ENCODE measurements at regions not wholly inside any gene's neighbourhood (a gene's known extent, or its start where the extent isn't known, plus 50 kb on each side); places are given as distances from the start of the nearest gene placed in this dataset.

DNA sequence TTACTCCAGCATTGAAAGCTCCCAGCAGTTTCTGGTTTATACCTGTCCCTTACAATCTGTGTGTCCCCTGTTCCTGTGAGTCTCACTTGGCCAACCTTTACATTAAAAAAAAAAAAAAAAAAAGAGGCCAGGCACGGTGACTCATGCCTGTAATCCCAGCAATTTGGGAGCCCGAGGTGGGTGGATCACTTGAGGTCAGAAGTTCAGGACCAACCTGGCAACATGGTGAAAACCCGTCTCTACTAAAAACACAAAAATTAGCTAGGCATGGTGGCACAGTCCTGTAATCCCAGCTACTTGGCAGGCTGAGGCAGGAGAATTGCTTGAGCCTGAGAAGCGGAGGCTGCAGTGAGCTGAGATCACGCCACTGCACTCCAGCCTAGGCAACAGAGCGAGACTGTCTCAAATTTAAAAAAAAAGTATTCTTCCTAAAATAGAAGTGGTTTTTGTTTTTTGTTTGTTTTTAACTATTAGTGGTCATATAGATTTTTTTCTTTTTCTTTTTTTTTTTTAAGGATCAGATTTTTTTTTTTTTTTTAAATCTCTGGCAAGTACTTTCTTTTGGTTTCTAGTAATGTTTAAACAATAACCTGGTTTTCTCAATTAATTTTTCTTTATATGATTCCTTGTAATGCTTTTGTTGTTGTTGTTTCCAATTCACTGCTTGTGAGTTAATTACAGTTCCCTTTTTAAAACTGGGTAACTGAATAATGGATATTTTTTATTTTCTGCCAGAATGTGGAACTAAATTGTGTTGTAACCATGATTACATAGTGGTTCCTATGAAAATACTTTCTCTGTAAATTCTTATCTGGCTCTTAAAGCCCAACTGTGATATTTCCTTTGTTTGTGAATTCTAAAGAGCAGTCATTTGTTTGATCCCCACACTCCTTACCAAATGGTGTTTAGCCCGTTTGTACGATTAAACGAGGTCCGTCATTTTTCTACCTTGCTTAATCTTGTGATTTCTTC is 116.8 kb downstream of the CTAGE1 start:
- H3K4me2 ChIP-seq (ENCODE audit: insufficient read depth, low read length, poor library complexity, severe bottlenecking): no peak overlapping the region
- H3K27me3 ChIP-seq (ENCODE audit: control insufficient read depth in 3 of 3, insufficient read depth in 3 of 3, low read depth in 1 of 3, low read length in 3 of 3): no peaks in the 10 kb centered on the region
- H3K4me1 ChIP-seq (ENCODE audit: control insufficient read depth in 2 of 2, insufficient read depth in 1 of 2, low read depth in 1 of 2, low read length in 2 of 2): peaks cover 0 to 2% of the 10 kb centered on the region in 2 donors
- H3K9ac ChIP-seq (ENCODE audit: low read depth, low read length, poor library complexity): no peak overlapping the region
- H2BK5ac ChIP-seq (ENCODE audit: low read length): no peak overlapping the region
- no peak overlapping the region for H3K18ac ChIP-seq (ENCODE audit: low read length)
- no peak overlapping the region for H2AFZ ChIP-seq (ENCODE audit: low read length)
- H3K79me1 ChIP-seq (ENCODE audit: low read depth, low read length): no peaks in the 10 kb centered on the region
- no peak overlapping the region for H2BK120ac ChIP-seq (ENCODE audit: low read depth, low read length)
- no peak overlapping the region for H3K14ac ChIP-seq (ENCODE audit: low read length)
- no peak overlapping the region for H3K4me3 ChIP-seq (ENCODE audit: low read length in 2 of 2)
- H4K8ac ChIP-seq (ENCODE audit: low read depth, low read length): no peak overlapping the region
- DNase-seq (ENCODE audit: low spot score): no peak
- no peak overlapping the region for H4K91ac ChIP-seq (ENCODE audit: low read depth, low read length, poor library complexity)
- H2BK15ac ChIP-seq (ENCODE audit: low read length): no peak overlapping the region
- H2BK12ac ChIP-seq (ENCODE audit: low read length): no peak overlapping the region
- H3K27ac ChIP-seq (replicated peaks; ENCODE audit: low read length): no peak overlapping the region
- no peak overlapping the region for H3K23ac ChIP-seq (ENCODE audit: low read depth, low read length, poor library complexity)
- H3K36me3 ChIP-seq (replicated peaks in 1 of 2; ENCODE audit: control insufficient read depth in 2 of 2, insufficient read depth in 2 of 2, low read length in 2 of 2): no peaks in the 10 kb centered on the region
- no CpG with 5 or more reads among the region's 10 CpGs for WGBS, 2 donors (ENCODE audit: extremely low coverage in 2 of 2, insufficient read length in 2 of 2, insufficient replicate concordance in 1 of 2)
- no peaks in the 10 kb centered on the region for H3K9me3 ChIP-seq (replicated peaks in 1 of 2; ENCODE audit: control insufficient read depth in 2 of 2, insufficient read depth in 1 of 2, low read depth in 1 of 2, low read length in 2 of 2)
- no peak overlapping the region for H2AK5ac ChIP-seq (ENCODE audit: low read depth, low read length)
- H3K4ac ChIP-seq (ENCODE audit: low read length): no peak overlapping the region

DNA sequence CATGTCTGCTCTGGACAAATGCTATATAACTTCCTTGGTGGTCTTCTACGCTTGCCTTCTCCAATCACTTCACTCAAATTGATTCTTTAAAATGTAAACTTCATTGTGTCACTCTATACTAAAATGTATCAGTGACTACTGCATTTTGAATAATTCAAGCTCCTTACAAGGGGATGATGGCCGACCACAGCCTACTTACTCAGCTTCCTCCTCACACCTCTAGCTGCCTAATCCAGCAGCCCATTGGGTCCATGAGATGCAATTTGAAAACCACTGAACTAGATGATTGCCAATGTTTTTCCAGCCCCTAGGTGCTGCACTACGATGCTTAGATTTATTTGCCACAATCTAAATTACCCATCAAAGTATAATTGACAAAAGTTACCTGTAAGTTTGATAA is 120.7 kb downstream of the CTAGE1 start:
- H3K4me1 ChIP-seq (ENCODE audit: control insufficient read depth in 2 of 2, insufficient read depth in 1 of 2, low read depth in 1 of 2, low read length in 2 of 2): peaks cover 0 to 2% of the 10 kb centered on the region in 2 donors
- no peak overlapping the region for H2AFZ ChIP-seq (ENCODE audit: low read length)
- H3K14ac ChIP-seq (ENCODE audit: low read length): no peak overlapping the region
- no peak overlapping the region for H3K4me2 ChIP-seq (ENCODE audit: insufficient read depth, low read length, poor library complexity, severe bottlenecking)
- H2BK15ac ChIP-seq (ENCODE audit: low read length): no peak overlapping the region
- H4K8ac ChIP-seq (ENCODE audit: low read depth, low read length): no peak overlapping the region
- H3K27ac ChIP-seq (replicated peaks; ENCODE audit: low read length): no peak overlapping the region
- H2BK120ac ChIP-seq (ENCODE audit: low read depth, low read length): no peak overlapping the region
- H3K4ac ChIP-seq (ENCODE audit: low read length): no peak overlapping the region
- H3K27me3 ChIP-seq (ENCODE audit: control insufficient read depth in 3 of 3, insufficient read depth in 3 of 3, low read depth in 1 of 3, low read length in 3 of 3): no peaks in the 10 kb centered on the region
- WGBS, 2 donors (ENCODE audit: extremely low coverage in 2 of 2, insufficient read length in 2 of 2, insufficient replicate concordance in 1 of 2): no CpG with 5 or more reads among the region's 3 CpGs
- no peak overlapping the region for H3K23ac ChIP-seq (ENCODE audit: low read depth, low read length, poor library complexity)
- no peak overlapping the region for H3K18ac ChIP-seq (ENCODE audit: low read length)
- DNase-seq (ENCODE audit: low spot score): no peak
- no peaks in the 10 kb centered on the region for H3K9me3 ChIP-seq (replicated peaks in 1 of 2; ENCODE audit: control insufficient read depth in 2 of 2, insufficient read depth in 1 of 2, low read depth in 1 of 2, low read length in 2 of 2)
- no peaks in the 10 kb centered on the region for H3K79me1 ChIP-seq (ENCODE audit: low read depth, low read length)
- no peak overlapping the region for H2BK12ac ChIP-seq (ENCODE audit: low read length)
- no peak overlapping the region for H3K4me3 ChIP-seq (ENCODE audit: low read length in 2 of 2)
- H2AK5ac ChIP-seq (ENCODE audit: low read depth, low read length): no peak overlapping the region
- no peaks in the 10 kb centered on the region for H3K36me3 ChIP-seq (replicated peaks in 1 of 2; ENCODE audit: control insufficient read depth in 2 of 2, insufficient read depth in 2 of 2, low read length in 2 of 2)
- no peak overlapping the region for H4K91ac ChIP-seq (ENCODE audit: low read depth, low read length, poor library complexity)
- H2BK5ac ChIP-seq (ENCODE audit: low read length): no peak overlapping the region
- H3K9ac ChIP-seq (ENCODE audit: low read depth, low read length, poor library complexity): no peak overlapping the region

DNA sequence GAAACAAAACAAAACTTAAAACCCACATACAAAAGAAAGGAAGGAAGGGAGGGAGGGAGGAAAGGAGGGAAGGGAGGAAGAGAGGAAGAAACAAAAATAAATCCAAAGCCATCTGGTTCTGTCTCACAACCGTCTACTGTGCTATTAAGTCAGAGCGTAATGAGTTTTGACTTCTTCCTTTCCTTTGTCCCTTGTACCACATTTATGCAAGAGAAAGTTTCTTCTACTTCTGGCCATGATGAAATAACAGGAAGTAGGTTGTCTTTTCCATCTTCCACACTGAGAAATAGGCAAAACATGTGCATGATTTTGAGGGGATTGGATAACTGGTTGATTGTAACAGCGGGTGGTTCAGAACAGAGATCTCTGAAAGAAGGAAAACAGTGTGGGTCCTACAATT is 121.4 kb downstream of the CTAGE1 start:
- H2BK15ac ChIP-seq (ENCODE audit: low read length): no peak overlapping the region
- no peak overlapping the region for H2AK5ac ChIP-seq (ENCODE audit: low read depth, low read length)
- no peak overlapping the region for H3K14ac ChIP-seq (ENCODE audit: low read length)
- no peak overlapping the region for H4K91ac ChIP-seq (ENCODE audit: low read depth, low read length, poor library complexity)
- H3K18ac ChIP-seq (ENCODE audit: low read length): no peak overlapping the region
- no CpG with 5 or more reads among the region's 3 CpGs for WGBS, 2 donors (ENCODE audit: extremely low coverage in 2 of 2, insufficient read length in 2 of 2, insufficient replicate concordance in 1 of 2)
- H3K79me1 ChIP-seq (ENCODE audit: low read depth, low read length): no peaks in the 10 kb centered on the region
- H3K4me2 ChIP-seq (ENCODE audit: insufficient read depth, low read length, poor library complexity, severe bottlenecking): no peak overlapping the region
- H3K4me3 ChIP-seq (ENCODE audit: low read length in 2 of 2): no peak overlapping the region
- no peaks in the 10 kb centered on the region for H3K9me3 ChIP-seq (replicated peaks in 1 of 2; ENCODE audit: control insufficient read depth in 2 of 2, insufficient read depth in 1 of 2, low read depth in 1 of 2, low read length in 2 of 2)
- no peaks in the 10 kb centered on the region for H3K4me1 ChIP-seq (ENCODE audit: control insufficient read depth in 2 of 2, insufficient read depth in 1 of 2, low read depth in 1 of 2, low read length in 2 of 2)
- H3K4ac ChIP-seq (ENCODE audit: low read length): no peak overlapping the region
- no peaks in the 10 kb centered on the region for H3K27me3 ChIP-seq (ENCODE audit: control insufficient read depth in 3 of 3, insufficient read depth in 3 of 3, low read depth in 1 of 3, low read length in 3 of 3)
- H3K23ac ChIP-seq (ENCODE audit: low read depth, low read length, poor library complexity): no peak overlapping the region
- no peak overlapping the region for H3K9ac ChIP-seq (ENCODE audit: low read depth, low read length, poor library complexity)
- H2BK120ac ChIP-seq (ENCODE audit: low read depth, low read length): no peak overlapping the region
- no peak overlapping the region for H4K8ac ChIP-seq (ENCODE audit: low read depth, low read length)
- H3K27ac ChIP-seq (replicated peaks; ENCODE audit: low read length): no peak overlapping the region
- H2BK5ac ChIP-seq (ENCODE audit: low read length): no peak overlapping the region
- no peak overlapping the region for H2AFZ ChIP-seq (ENCODE audit: low read length)
- no peaks in the 10 kb centered on the region for H3K36me3 ChIP-seq (replicated peaks in 1 of 2; ENCODE audit: control insufficient read depth in 2 of 2, insufficient read depth in 2 of 2, low read length in 2 of 2)
- no peak for DNase-seq (ENCODE audit: low spot score)
- H2BK12ac ChIP-seq (ENCODE audit: low read length): no peak overlapping the region

DNA sequence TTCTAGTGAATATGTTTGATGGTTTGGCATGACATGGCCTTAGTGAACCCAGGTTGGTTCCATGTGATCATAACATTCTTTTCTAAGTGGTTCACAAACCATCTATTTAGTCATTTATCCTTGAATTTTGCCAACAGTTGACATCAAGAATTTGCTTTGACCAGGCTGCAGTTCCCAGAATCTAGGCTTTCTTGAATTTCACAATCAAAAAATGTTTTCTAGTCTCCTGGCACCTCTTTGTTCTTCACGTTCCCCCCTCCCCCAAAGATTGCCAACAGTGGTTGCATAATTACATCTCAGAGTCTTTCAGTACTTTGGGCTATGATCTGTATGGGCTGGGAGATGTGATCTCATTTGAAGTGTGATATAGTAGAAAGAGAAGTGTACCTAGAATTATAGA is 124.0 kb downstream of the GATA6 start:
- Histone ChIP-seq H3K9me3 (replicated peaks in 1 of 2; ENCODE audit: control insufficient read depth in 2 of 2, insufficient read depth in 1 of 2, low read depth in 1 of 2, low read length in 2 of 2) (no peaks in the 10 kb centered on the region), H2BK5ac (ENCODE audit: low read length) (no peak overlapping the region), H3K14ac (ENCODE audit: low read length) (no peak overlapping the region), H2BK15ac (ENCODE audit: low read length) (no peak overlapping the region), H2BK120ac (ENCODE audit: low read depth, low read length) (no peak overlapping the region), H3K36me3 (replicated peaks in 1 of 2; ENCODE audit: control insufficient read depth in 2 of 2, insufficient read depth in 2 of 2, low read length in 2 of 2) (no peaks in the 10 kb centered on the region), H3K79me1 (ENCODE audit: low read depth, low read length) (no peaks in the 10 kb centered on the region), H2AK5ac (ENCODE audit: low read depth, low read length) (no peak overlapping the region), H3K27me3 (ENCODE audit: control insufficient read depth in 3 of 3, insufficient read depth in 3 of 3, low read depth in 1 of 3, low read length in 3 of 3) (no peaks in the 10 kb centered on the region), H3K4me1 (ENCODE audit: control insufficient read depth in 2 of 2, insufficient read depth in 1 of 2, low read depth in 1 of 2, low read length in 2 of 2) (no peaks in the 10 kb centered on the region), H3K27ac (replicated peaks; ENCODE audit: low read length) (no peak overlapping the region), H3K4me2 (ENCODE audit: insufficient read depth, low read length, poor library complexity, severe bottlenecking) (no peak overlapping the region), H3K9ac (ENCODE audit: low read depth, low read length, poor library complexity) (no peak overlapping the region), H2AFZ (ENCODE audit: low read length) (no peak overlapping the region), H2BK12ac (ENCODE audit: low read length) (no peak overlapping the region), H3K23ac (ENCODE audit: low read depth, low read length, poor library complexity) (no peak overlapping the region), H4K91ac (ENCODE audit: low read depth, low read length, poor library complexity) (no peak overlapping the region), H3K18ac (ENCODE audit: low read length) (no peak overlapping the region), H3K4me3 (ENCODE audit: low read length in 2 of 2) (no peak overlapping the region), H3K4ac (ENCODE audit: low read length) (no peak overlapping the region), H4K8ac (ENCODE audit: low read depth, low read length) (no peak overlapping the region)
- no peak for DNase-seq (ENCODE audit: low spot score)
- no CpG with 5 or more reads among the region's 1 CpG for WGBS, 2 donors (ENCODE audit: extremely low coverage in 2 of 2, insufficient read length in 2 of 2, insufficient replicate concordance in 1 of 2)
